ENCODE measurements at regions not wholly inside any gene's neighbourhood (a gene's known extent, or its start where the extent isn't known, plus 50 kb on each side); places are given as distances from the start of the nearest gene placed in this dataset.

- DNase-seq (ENCODE audit: extremely low spot score): no peak
- ChIA-PET POLR2A (no interaction called here), CTCF (no interaction called here)
- TF ChIP-seq TARDBP (IDR thresholded peaks at IDR 0.05): no peak
- TF ChIP-seq BHLHE40 (IDR thresholded peaks at IDR 0.05; ENCODE audit: borderline replicate concordance): no peak
- TF ChIP-seq SP1 (IDR thresholded peaks at IDR 0.05): no peak
- TF ChIP-seq PKNOX1 (IDR thresholded peaks at IDR 0.05): no peak
Measured at GRCh38 chr1:5223206-5223605, 568.8 kb downstream of the AJAP1 start.

GRCh38 chr1:5222626-5223025 is 568.2 kb downstream of the AJAP1 start:
- TF ChIP-seq HDGF (IDR thresholded peaks at IDR 0.05; ENCODE audit: borderline replicate concordance) (no peak), ARNT (IDR thresholded peaks at IDR 0.05) (no peak), CTBP1 (IDR thresholded peaks at IDR 0.05; ENCODE audit: borderline replicate concordance) (no peak), FOXK2 (IDR thresholded peaks at IDR 0.05) (no peak), SUZ12 (IDR thresholded peaks at IDR 0.05) (no peak), ELF4 (IDR thresholded peaks at IDR 0.05) (no peak)
- ChIA-PET POLR2A (no interaction called here), CTCF (no interaction called here)
- DNase-seq (ENCODE audit: extremely low spot score): no peak

GRCh38 chr1:5221451-5221850 is 567.0 kb downstream of the AJAP1 start:
- ChIA-PET POLR2A (no interaction called here), CTCF (no interaction called here)
- no peak for DNase-seq (ENCODE audit: extremely low spot score)
- no peak for TF ChIP-seq CTBP1 (IDR thresholded peaks at IDR 0.05; ENCODE audit: borderline replicate concordance)
- no peak for TF ChIP-seq FOXM1 (IDR thresholded peaks at IDR 0.05; ENCODE audit: borderline replicate concordance)
- no peak for TF ChIP-seq ELF4 (IDR thresholded peaks at IDR 0.05)
- TF ChIP-seq FOXK2 (IDR thresholded peaks at IDR 0.05): no peak
- TF ChIP-seq PKNOX1 (IDR thresholded peaks at IDR 0.05): no peak
- TF ChIP-seq L3MBTL2 (conservative IDR thresholded peaks at IDR 0.05): no peak

- TF ChIP-seq FOXK2 (IDR thresholded peaks at IDR 0.05): no peak
- TF ChIP-seq FOXA1 (IDR thresholded peaks at IDR 0.05): no peak
- TF ChIP-seq BHLHE40 (IDR thresholded peaks at IDR 0.05; ENCODE audit: borderline replicate concordance): no peak
- no peak for TF ChIP-seq PKNOX1 (IDR thresholded peaks at IDR 0.05)
- TF ChIP-seq SP1 (IDR thresholded peaks at IDR 0.05): no peak
- no peak for TF ChIP-seq ARNT (IDR thresholded peaks at IDR 0.05)
- TF ChIP-seq ELF4 (IDR thresholded peaks at IDR 0.05): no peak
- TF ChIP-seq HDGF (IDR thresholded peaks at IDR 0.05; ENCODE audit: borderline replicate concordance): no peak
- TF ChIP-seq TARDBP (IDR thresholded peaks at IDR 0.05): no peak
- no peak for TF ChIP-seq SUZ12 (IDR thresholded peaks at IDR 0.05)
- no peak for TF ChIP-seq L3MBTL2 (conservative IDR thresholded peaks at IDR 0.05)
- no peak for TF ChIP-seq FOXM1 (IDR thresholded peaks at IDR 0.05; ENCODE audit: borderline replicate concordance)
- TF ChIP-seq NFRKB (IDR thresholded peaks at IDR 0.05): no peak
- no peak for TF ChIP-seq ZNF384 (IDR thresholded peaks at IDR 0.05)
- TF ChIP-seq CTBP1 (IDR thresholded peaks at IDR 0.05; ENCODE audit: borderline replicate concordance): no peak
- TF ChIP-seq LEF1 (IDR thresholded peaks at IDR 0.05; ENCODE audit: borderline replicate concordance): no peak
- CTCF ChIA-PET: no interaction called here
Measured at GRCh38 chr1:5220821-5221220, 566.4 kb downstream of the AJAP1 start.

GRCh38 chr1:5220421-5220820 is 566.0 kb downstream of the AJAP1 start:
- ChIA-PET POLR2A (no interaction called here), CTCF (no interaction called here)
- DNase-seq (ENCODE audit: extremely low spot score): no peak
- TF ChIP-seq ARNT (IDR thresholded peaks at IDR 0.05): no peak
- TF ChIP-seq FOXK2 (IDR thresholded peaks at IDR 0.05): no peak
- no peak for TF ChIP-seq L3MBTL2 (conservative IDR thresholded peaks at IDR 0.05)
- no peak for TF ChIP-seq PKNOX1 (IDR thresholded peaks at IDR 0.05)
- no peak for TF ChIP-seq SP1 (IDR thresholded peaks at IDR 0.05)
- no peak for TF ChIP-seq HDGF (IDR thresholded peaks at IDR 0.05; ENCODE audit: borderline replicate concordance)
- no peak for TF ChIP-seq ELF4 (IDR thresholded peaks at IDR 0.05)
- TF ChIP-seq TARDBP (IDR thresholded peaks at IDR 0.05): no peak
- no peak for TF ChIP-seq NFRKB (IDR thresholded peaks at IDR 0.05)
- TF ChIP-seq FOXM1 (IDR thresholded peaks at IDR 0.05; ENCODE audit: borderline replicate concordance): no peak

More at GRCh38 chr1:5220821-5221220, 566.4 kb downstream of the AJAP1 start:
- POLR2A ChIA-PET: no interaction called here
- no peak for DNase-seq (ENCODE audit: extremely low spot score)

- no peak for DNase-seq (ENCODE audit: extremely low spot score)
- POLR2A ChIA-PET: no interaction called here
- TF ChIP-seq L3MBTL2 (conservative IDR thresholded peaks at IDR 0.05): no peak
- no peak for TF ChIP-seq ELF4 (IDR thresholded peaks at IDR 0.05)
- TF ChIP-seq SP1 (IDR thresholded peaks at IDR 0.05): no peak
- TF ChIP-seq PKNOX1 (IDR thresholded peaks at IDR 0.05): no peak
- no peak for TF ChIP-seq ZNF384 (IDR thresholded peaks at IDR 0.05)
- no peak for TF ChIP-seq NFRKB (IDR thresholded peaks at IDR 0.05)
- TF ChIP-seq HDGF (IDR thresholded peaks at IDR 0.05; ENCODE audit: borderline replicate concordance): no peak
- no peak for TF ChIP-seq FOXM1 (IDR thresholded peaks at IDR 0.05; ENCODE audit: borderline replicate concordance)
- no peak for TF ChIP-seq FOXK2 (IDR thresholded peaks at IDR 0.05)
- TF ChIP-seq BHLHE40 (IDR thresholded peaks at IDR 0.05; ENCODE audit: borderline replicate concordance): no peak
- CTCF ChIA-PET: no interaction called here
Measured at GRCh38 chr1:5200006-5200405, 545.6 kb downstream of the AJAP1 start.

Measured in HEK293T (cell line).